ENCODE measurements at regions not wholly inside any gene's neighbourhood (a gene's known extent, or its start where the extent isn't known, plus 50 kb on each side); places are given as distances from the start of the nearest gene placed in this dataset.

GRCh38 chr2:220510668-220511067 lies 883.2 kb downstream of the SLC4A3 start:
- intact Hi-C loops (cut with micrococcal nuclease), result no loop called here
- POLR2A ChIA-PET, result no interaction called here
- Mint-ChIP-seq H3K9me3 (peaks cover 4% of the 10 kb centered on the region), H3K4me3 (no peak overlapping the region), H3K27me3 (no peaks in the 10 kb centered on the region), H3K36me3 (ENCODE audit: low read depth) (no peaks in the 10 kb centered on the region), H3K27ac (no peak overlapping the region), H3K4me1 (no peaks in the 10 kb centered on the region)
- CTCF ChIA-PET, result no interaction called here
- DNase-seq, result no peak
- no peak for ATAC-seq (ENCODE audit: low read depth)
- TF ChIP-seq CTCF (IDR thresholded peaks at IDR 0.05), result no peak

- POLR2A ChIA-PET, result no interaction called here
- no peak for ATAC-seq (ENCODE audit: low read depth)
- CTCF ChIA-PET, result no interaction called here
- no peak for DNase-seq
- no peaks in the 10 kb centered on the region for H3K36me3 Mint-ChIP-seq (ENCODE audit: low read depth)
- no peak overlapping the region for H3K27ac Mint-ChIP-seq
- H3K4me3 Mint-ChIP-seq, result no peak overlapping the region
- intact Hi-C loops (cut with micrococcal nuclease), result no loop called here
- no peak for TF ChIP-seq CTCF (IDR thresholded peaks at IDR 0.05)
- no peaks in the 10 kb centered on the region for H3K27me3 Mint-ChIP-seq
- peaks cover 4% of the 10 kb centered on the region for H3K9me3 Mint-ChIP-seq
- H3K4me1 Mint-ChIP-seq, result no peaks in the 10 kb centered on the region
Observed at GRCh38 chr2:220512419-220512818, 885.0 kb downstream of the SLC4A3 start.

- H3K4me3 Mint-ChIP-seq, result no peak overlapping the region
- ATAC-seq (ENCODE audit: low read depth) (no peak), DNase-seq (no peak)
- H3K4me1 Mint-ChIP-seq, result no peaks in the 10 kb centered on the region
- ChIA-PET POLR2A (no interaction called here), CTCF (no interaction called here)
- no peak overlapping the region for H3K27ac Mint-ChIP-seq
- H3K27me3 Mint-ChIP-seq, result no peaks in the 10 kb centered on the region
- H3K9me3 Mint-ChIP-seq, result peaks cover 4% of the 10 kb centered on the region
- no peaks in the 10 kb centered on the region for H3K36me3 Mint-ChIP-seq (ENCODE audit: low read depth)
- TF ChIP-seq CTCF (IDR thresholded peaks at IDR 0.05), result no peak
- intact Hi-C loops (cut with micrococcal nuclease), result no loop called here
Observed at GRCh38 chr2:220513573-220514288, 886.3 kb downstream of the SLC4A3 start.

GRCh38 chr2:220521551-220521950 lies 894.1 kb downstream of the SLC4A3 start:
- Mint-ChIP-seq H3K36me3 (ENCODE audit: low read depth) (no peaks in the 10 kb centered on the region), H3K27ac (no peak overlapping the region), H3K4me3 (no peak overlapping the region), H3K27me3 (no peaks in the 10 kb centered on the region), H3K4me1 (no peaks in the 10 kb centered on the region), H3K9me3 (no peaks in the 10 kb centered on the region)
- ATAC-seq (ENCODE audit: low read depth) (no peak), DNase-seq (no peak)
- intact Hi-C loops (cut with micrococcal nuclease), result no loop called here
- CTCF ChIA-PET, result no interaction called here
- TF ChIP-seq CTCF (IDR thresholded peaks at IDR 0.05), result no peak
- POLR2A ChIA-PET, result no interaction called here

- Mint-ChIP-seq H3K4me3 (no peak overlapping the region), H3K27me3 (no peaks in the 10 kb centered on the region), H3K9me3 (peaks cover 8% of the 10 kb centered on the region), H3K27ac (no peak overlapping the region), H3K4me1 (no peaks in the 10 kb centered on the region), H3K36me3 (ENCODE audit: low read depth) (no peaks in the 10 kb centered on the region)
- ChIA-PET POLR2A (no interaction called here), CTCF (no interaction called here)
- DNase-seq (no peak), ATAC-seq (ENCODE audit: low read depth) (no peak)
- intact Hi-C loops (cut with micrococcal nuclease), result no loop called here
- TF ChIP-seq CTCF (IDR thresholded peaks at IDR 0.05), result no peak
Observed at GRCh38 chr2:220528180-220528675, 900.8 kb downstream of the SLC4A3 start.
